ENCODE measurements at regions not wholly inside any gene's neighbourhood (a gene's known extent, or its start where the extent isn't known, plus 50 kb on each side); places are given as distances from the start of the nearest gene placed in this dataset.

DNA sequence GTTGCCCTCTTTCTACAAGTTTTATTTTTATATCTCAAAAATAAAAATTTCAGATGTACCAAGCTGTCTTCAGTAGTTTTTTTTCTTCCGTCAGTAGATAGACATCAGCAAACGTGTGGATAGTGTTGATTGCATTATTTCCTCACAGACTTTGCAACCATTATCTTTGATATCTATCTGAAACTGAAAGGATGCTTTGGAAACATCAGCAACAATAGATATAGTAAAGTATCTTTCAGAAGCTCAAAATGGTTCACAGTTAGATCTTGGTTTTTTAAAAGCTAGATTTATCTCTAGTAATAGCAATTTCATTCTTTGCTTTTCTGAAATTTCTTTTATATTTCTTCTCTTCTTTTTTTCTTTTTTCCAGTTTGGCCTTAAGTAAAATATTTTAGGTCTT lies 246.9 kb upstream of the PCDH7 start:
- no peak overlapping the region for H2AFZ ChIP-seq (ENCODE audit: low read length)
- BruUV-seq (replicated peaks) = no TSS peak
- POLR2A ChIA-PET = no interaction called here
- H3K4me1 ChIP-seq (ENCODE audit: insufficient read depth, low read length) = no peaks in the 10 kb centered on the region
- H3K79me2 ChIP-seq (ENCODE audit: insufficient read depth, low read length) = no peaks in the 10 kb centered on the region
- H3K9me3 ChIP-seq (ENCODE audit: low read length) = peaks cover 45% of the 10 kb centered on the region
- no peak overlapping the region for H3K27ac ChIP-seq (ENCODE audit: extremely low read length, insufficient read depth, low read length)
- no peaks in the 10 kb centered on the region for H3K27me3 ChIP-seq (ENCODE audit: control insufficient read depth in 1 of 2, insufficient read depth in 2 of 2, low read length in 2 of 2)
- H4K20me1 ChIP-seq (ENCODE audit: insufficient read depth, low read length) = no peaks in the 10 kb centered on the region
- ATAC-seq = no peak
- 26% methylated on average over 2 of the region's 2 CpGs for WGBS (ENCODE audit: low lambda C conversion rate)
- no peak for FAIRE-seq
- no peak for DNase-seq (ENCODE audit: low spot score)
- intact Hi-C loops (cut with micrococcal nuclease; ENCODE audit: unreplicated experiment) (no loop called here), in situ Hi-C loops (cut with HindIII; ENCODE audit: extremely low pct_ligation_motif_present, low pct_unique_long_range_greater_than_20kb) (no loop called here)
- H3K4me3 ChIP-seq (replicated peaks in 1 of 3; ENCODE audit: insufficient read depth in 1 of 3, low read depth in 2 of 3, low read length in 3 of 3) = no peak overlapping the region
- CTCF ChIA-PET (ENCODE audit: low intra/inter-chr PET ratio, low total read pairs) = no interaction called here
- H3K36me3 ChIP-seq (replicated peaks in 1 of 2; ENCODE audit: control insufficient read depth in 1 of 2, insufficient read depth in 2 of 2, low read length in 2 of 2) = no peaks in the 10 kb centered on the region
- no peak overlapping the region for H3K4me2 ChIP-seq (ENCODE audit: low read depth, low read length)
- no peak overlapping the region for H3K9ac ChIP-seq (ENCODE audit: insufficient read depth, low read depth, low read length)
- TF ChIP-seq CSRNP2 (CRISPR knock-in tag; conservative IDR thresholded peaks at IDR 0.05; ENCODE audit: low read depth) (no peak), ATF7 (IDR thresholded peaks at IDR 0.05) (no peak), ATF7 (CRISPR knock-in tag; IDR thresholded peaks at IDR 0.05) (no peak), ZNF142 (CRISPR knock-in tag; IDR thresholded peaks at IDR 0.05) (no peak), ZNF431 (CRISPR knock-in tag; IDR thresholded peaks at IDR 0.05; ENCODE audit: borderline replicate concordance, low read depth) (no peak), TMF1 (CRISPR knock-in tag; IDR thresholded peaks at IDR 0.05; ENCODE audit: low read depth) (no peak), ZNF33A (CRISPR knock-in tag; IDR thresholded peaks at IDR 0.05; ENCODE audit: borderline replicate concordance) (no peak), KDM4B (CRISPR knock-in tag; IDR thresholded peaks at IDR 0.05) (no peak), CHCHD3 (CRISPR knock-in tag; IDR thresholded peaks at IDR 0.05) (no peak), ZNF687 (CRISPR knock-in tag; IDR thresholded peaks at IDR 0.05) (no peak), PAX8 (CRISPR knock-in tag; IDR thresholded peaks at IDR 0.05; ENCODE audit: borderline replicate concordance) (no peak), GZF1 (CRISPR knock-in tag; IDR thresholded peaks at IDR 0.05) (no peak)
